SK-N-SH (cell line): ENCODE measurements at regions not wholly inside any gene's neighbourhood (a gene's known extent, or its start where the extent isn't known, plus 50 kb on each side); places are given as distances from the start of the nearest gene placed in this dataset.

Experiments used
- CTCF ChIA-PET: fragments of 300-600, 350-600 bp; formaldehyde crosslinking; extraction: SDS; loops from one replicate; lab custom pipeline; 2021; lab: Yijun Ruan, JAX
- POLR2A ChIA-PET: fragments of 350-600 bp; sonication (Branson Sonifier 250); formaldehyde crosslinking; extraction: SDS; loops from one replicate; lab custom pipeline; 2020; ENCODE audit warnings: antibody characterized with exemption, inconsistent platforms; lab: Yijun Ruan, JAX
- DNase-seq: peaks from one replicate; pipeline ENCODE4 v3.0.0; 2012
- H2AFZ ChIP-seq: fragments of 200-600 bp; sonication (generic); 2 replicates; pipeline ENCODE4 v1.8.1; 2016; ENCODE audit warnings: antibody characterized with exemption, mild to moderate bottlenecking, low read depth
- H3F3A ChIP-seq: fragments of 200-600 bp; sonication (generic); replicated peaks from 2 replicates; pipeline ENCODE3; 2016; ENCODE audit warnings: antibody characterized with exemption, mild to moderate bottlenecking; ENCODE audit not compliant: insufficient read depth
- H3K27ac ChIP-seq, 2 experiments: fragments of 200-500 bp in 1 of 2; fragments of 200-600 bp in 1 of 2; sonication (Bioruptor generic) in 1 of 2; sonication (generic), shearing (Covaris generic) in 1 of 2; 2 replicates each; pipeline versions ENCODE4 v1.5.1 to v1.6.1; 2014 to 2016; ENCODE audit warnings: low read depth in 2 of 2, inconsistent platforms in 1 of 2, low read length in 1 of 2, mild to moderate bottlenecking in 1 of 2, mixed read lengths in 1 of 2
- H3K27me3 ChIP-seq: fragments of 200-600 bp; sonication (generic), shearing (Covaris generic); 2 replicates; pipeline ENCODE4 v1.6.1; 2016; ENCODE audit warnings: mixed run types; ENCODE audit not compliant: insufficient read depth
- H3K36me3 ChIP-seq, 2 experiments: fragments of 200-500 bp in 1 of 2; fragments of 200-600 bp in 1 of 2; sonication (Bioruptor generic) in 1 of 2; sonication (generic) in 1 of 2; replicated peaks in 1 of 2; 2 replicates each; pipeline versions ENCODE3 to v1.5.1; 2014 to 2016; ENCODE audit warnings: low read length in 1 of 2, mild to moderate bottlenecking in 1 of 2; ENCODE audit not compliant: insufficient read depth in 2 of 2, control insufficient read depth in 1 of 2
- H3K4me1 ChIP-seq, 2 experiments: fragments of 200-500 bp in 1 of 2; fragments of 200-600 bp in 1 of 2; sonication (Bioruptor generic) in 1 of 2; sonication (generic), shearing (Covaris generic) in 1 of 2; 2 replicates each; pipeline versions ENCODE4 v1.5.1 to v1.6.1; 2014 to 2016; ENCODE audit warnings: low read depth in 1 of 2, low read length in 1 of 2, mixed run types in 1 of 2; ENCODE audit not compliant: insufficient read depth in 2 of 2, control insufficient read depth in 1 of 2
- H3K4me2 ChIP-seq: fragments of 200-600 bp; sonication (generic), shearing (Covaris generic); 2 replicates; pipeline ENCODE4 v1.6.1; 2017; ENCODE audit warnings: mixed run types
- H3K4me3 ChIP-seq, 2 experiments: fragments of 200-500 bp in 1 of 2; fragments of 200-600 bp in 1 of 2; sonication (Bioruptor generic) in 1 of 2; sonication (generic), shearing (Covaris generic) in 1 of 2; 2 replicates each; pipeline versions ENCODE4 v1.5.1 to v1.8.1; 2014 to 2016; ENCODE audit warnings: low read depth in 2 of 2, inconsistent platforms in 1 of 2, low read length in 1 of 2, mild to moderate bottlenecking in 1 of 2, mixed read lengths in 1 of 2, moderate library complexity in 1 of 2
- H3K79me2 ChIP-seq: fragments of 200-600 bp; sonication (generic); 2 replicates; pipeline ENCODE4 v1.8.1; 2017; ENCODE audit warnings: mild to moderate bottlenecking; ENCODE audit not compliant: insufficient read depth
- H3K9ac ChIP-seq: fragments of 200-600 bp; sonication (generic); 2 replicates; pipeline ENCODE4 v1.6.1; 2017; ENCODE audit warnings: mixed run types
- H3K9me2 ChIP-seq: fragments of 200-600 bp; sonication (generic); 2 replicates; pipeline ENCODE4 v1.6.1; 2017; ENCODE audit warnings: mixed run types
- H3K9me3 ChIP-seq: fragments of 200-600 bp; sonication (generic); 2 replicates; pipeline ENCODE4 v1.6.1; 2017; ENCODE audit warnings: mixed run types, mild to moderate bottlenecking, moderate library complexity
- H4K20me1 ChIP-seq: fragments of 200-600 bp; sonication (generic); 2 replicates; pipeline ENCODE4 v1.6.1; 2017; ENCODE audit warnings: mild to moderate bottlenecking, mixed run types; ENCODE audit not compliant: insufficient read depth
- FOSL2 ChIP-seq: IDR thresholded peaks from 2 replicates; pipeline ENCODE4 v1.4.0; 2012; ENCODE audit warnings: low read depth, mild to moderate bottlenecking, moderate library complexity, borderline replicate concordance
- GATA2 ChIP-seq: sonication (generic); formaldehyde crosslinking; IDR thresholded peaks from 2 replicates; pipeline ENCODE4 v1.5.0; 2020; ENCODE audit warnings: mild to moderate bottlenecking, missing genetic modification reagents
- JUND ChIP-seq: IDR thresholded peaks from 2 replicates; pipeline ENCODE4 v1.4.0; 2012
- NFIC ChIP-seq: IDR thresholded peaks from 2 replicates; pipeline ENCODE4 v1.4.0; 2012; ENCODE audit warnings: borderline replicate concordance
- REST ChIP-seq: IDR thresholded peaks from 2 replicates; pipeline ENCODE4 v1.6.1; 2012; ENCODE audit warnings: mild to moderate bottlenecking, low read depth, low read length, moderate library complexity
- RFX5 ChIP-seq: IDR thresholded peaks from 2 replicates; pipeline ENCODE4 v1.6.1; 2012; ENCODE audit warnings: mild to moderate bottlenecking, improper control_type of control experiment, low read length
- TAF1 ChIP-seq: IDR thresholded peaks from 2 replicates; pipeline ENCODE4 v1.6.1; 2012; ENCODE audit warnings: low read depth, mild to moderate bottlenecking, low read length, moderate library complexity, borderline replicate concordance
- TEAD4 ChIP-seq: IDR thresholded peaks from 2 replicates; pipeline ENCODE4 v1.4.0; 2012; ENCODE audit warnings: mild to moderate bottlenecking, borderline replicate concordance; ENCODE audit not compliant: insufficient read depth
- YY1 ChIP-seq: IDR thresholded peaks from 2 replicates; pipeline ENCODE4 v1.4.0; 2012; ENCODE audit warnings: low read depth, mild to moderate bottlenecking
- WGBS: methylation state at CpG from one replicate; pipeline ENCODE4 v1.1.6; 2017; ENCODE audit warnings: low lambda C conversion rate; 5-methylcytosine and 5-hydroxymethylcytosine counted together
- TF ChIP-seq, protein P1 (sequence below): fragments of 200-600 bp; sonication (generic); IDR thresholded peaks from 2 replicates; pipeline ENCODE4 v1.6.1; 2017; ENCODE audit warnings: antibody characterized with exemption, mild to moderate bottlenecking, moderate library complexity
- TF ChIP-seq, protein P2 (sequence below): fragments of 150-350 bp; IDR thresholded peaks from 2 replicates; pipeline ENCODE4 v1.6.1; 2017; ENCODE audit warnings: antibody characterized with exemption, low read length, low read depth, borderline replicate concordance
- TF ChIP-seq, protein P3 (sequence below): fragments of 150-350 bp; IDR thresholded peaks from 2 replicates; pipeline ENCODE4 v1.6.1; 2016; ENCODE audit warnings: mild to moderate bottlenecking, low read depth, low read length

- TF ChIP-seq, protein P1, sequence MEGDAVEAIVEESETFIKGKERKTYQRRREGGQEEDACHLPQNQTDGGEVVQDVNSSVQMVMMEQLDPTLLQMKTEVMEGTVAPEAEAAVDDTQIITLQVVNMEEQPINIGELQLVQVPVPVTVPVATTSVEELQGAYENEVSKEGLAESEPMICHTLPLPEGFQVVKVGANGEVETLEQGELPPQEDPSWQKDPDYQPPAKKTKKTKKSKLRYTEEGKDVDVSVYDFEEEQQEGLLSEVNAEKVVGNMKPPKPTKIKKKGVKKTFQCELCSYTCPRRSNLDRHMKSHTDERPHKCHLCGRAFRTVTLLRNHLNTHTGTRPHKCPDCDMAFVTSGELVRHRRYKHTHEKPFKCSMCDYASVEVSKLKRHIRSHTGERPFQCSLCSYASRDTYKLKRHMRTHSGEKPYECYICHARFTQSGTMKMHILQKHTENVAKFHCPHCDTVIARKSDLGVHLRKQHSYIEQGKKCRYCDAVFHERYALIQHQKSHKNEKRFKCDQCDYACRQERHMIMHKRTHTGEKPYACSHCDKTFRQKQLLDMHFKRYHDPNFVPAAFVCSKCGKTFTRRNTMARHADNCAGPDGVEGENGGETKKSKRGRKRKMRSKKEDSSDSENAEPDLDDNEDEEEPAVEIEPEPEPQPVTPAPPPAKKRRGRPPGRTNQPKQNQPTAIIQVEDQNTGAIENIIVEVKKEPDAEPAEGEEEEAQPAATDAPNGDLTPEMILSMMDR: no peak
- TF ChIP-seq JUND (no peak), TEAD4 (no peak), NFIC (no peak), TAF1 (no peak), GATA2 (no peak), YY1 (no peak), RFX5 (no peak), REST (no peak)
- TF ChIP-seq, protein P2, sequence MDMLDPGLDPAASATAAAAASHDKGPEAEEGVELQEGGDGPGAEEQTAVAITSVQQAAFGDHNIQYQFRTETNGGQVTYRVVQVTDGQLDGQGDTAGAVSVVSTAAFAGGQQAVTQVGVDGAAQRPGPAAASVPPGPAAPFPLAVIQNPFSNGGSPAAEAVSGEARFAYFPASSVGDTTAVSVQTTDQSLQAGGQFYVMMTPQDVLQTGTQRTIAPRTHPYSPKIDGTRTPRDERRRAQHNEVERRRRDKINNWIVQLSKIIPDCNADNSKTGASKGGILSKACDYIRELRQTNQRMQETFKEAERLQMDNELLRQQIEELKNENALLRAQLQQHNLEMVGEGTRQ: no peak
- TF ChIP-seq, protein P3, sequence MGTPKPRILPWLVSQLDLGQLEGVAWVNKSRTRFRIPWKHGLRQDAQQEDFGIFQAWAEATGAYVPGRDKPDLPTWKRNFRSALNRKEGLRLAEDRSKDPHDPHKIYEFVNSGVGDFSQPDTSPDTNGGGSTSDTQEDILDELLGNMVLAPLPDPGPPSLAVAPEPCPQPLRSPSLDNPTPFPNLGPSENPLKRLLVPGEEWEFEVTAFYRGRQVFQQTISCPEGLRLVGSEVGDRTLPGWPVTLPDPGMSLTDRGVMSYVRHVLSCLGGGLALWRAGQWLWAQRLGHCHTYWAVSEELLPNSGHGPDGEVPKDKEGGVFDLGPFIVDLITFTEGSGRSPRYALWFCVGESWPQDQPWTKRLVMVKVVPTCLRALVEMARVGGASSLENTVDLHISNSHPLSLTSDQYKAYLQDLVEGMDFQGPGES: no peak
These were observed 373.3 kb upstream of the ACTRT1 start (continued) for GRCh38 chrX:128425546-128425945.

DNA sequence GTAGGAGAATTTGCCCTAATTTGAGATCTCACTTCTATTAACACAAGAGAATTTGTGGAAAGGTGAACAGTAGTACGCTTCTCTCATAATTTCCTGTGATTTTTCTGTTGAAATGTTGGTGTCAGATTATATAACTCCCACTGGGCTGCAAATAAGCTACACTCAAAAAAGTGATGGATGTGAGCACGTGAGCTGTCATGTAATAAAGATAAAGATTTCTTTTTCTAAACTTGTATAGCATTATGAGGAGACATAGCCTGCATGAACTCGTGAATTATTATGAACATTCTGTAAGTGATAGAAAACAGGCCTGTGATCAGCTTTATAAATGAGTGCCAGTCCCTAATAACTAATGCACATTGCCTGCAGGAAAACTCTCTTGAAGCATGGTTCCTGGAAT is 356.6 kb upstream of the ACTRT1 start:
- Histone ChIP-seq H2AFZ (no peak overlapping the region), H3K4me1 (no peaks in the 10 kb centered on the region), H3F3A (no peaks in the 10 kb centered on the region), H3K36me3 (no peaks in the 10 kb centered on the region), H3K27ac (no peak overlapping the region), H3K4me3 (no peak overlapping the region), H3K4me2 (no peak overlapping the region), H4K20me1 (no peaks in the 10 kb centered on the region), H3K79me2 (no peaks in the 10 kb centered on the region), H3K9me3 (no peaks in the 10 kb centered on the region), H3K9me2 (no peaks in the 10 kb centered on the region), H3K9ac (no peak overlapping the region), H3K27me3 (no peaks in the 10 kb centered on the region)
- DNase-seq: no peak
- no peak for TF ChIP-seq FOSL2
- CTCF ChIA-PET: no interaction called here
- WGBS: 9% methylated on average over 3 of the region's 3 CpGs
- POLR2A ChIA-PET: no interaction called here
